NB4 (cell line): ENCODE measurements at regions not wholly inside any gene's neighbourhood (a gene's known extent, or its start where the extent isn't known, plus 50 kb on each side); places are given as distances from the start of the nearest gene placed in this dataset.

ENCODE experiments used
- DNase-seq: peaks from one replicate; pipeline ENCODE4 v3.0.0; 2010; ENCODE audit warnings: low read depth
- H3K4me3 ChIP-seq: one replicate; pipeline ENCODE4 v1.5.1; 2011; ENCODE audit warnings: mild to moderate bottlenecking, low read depth, low read length, moderate library complexity
- MYC ChIP-seq: IDR thresholded peaks from 2 replicates; pipeline ENCODE4 v1.6.1; 2011; ENCODE audit warnings: low read depth, low read length
- POLR2A ChIP-seq: IDR thresholded peaks from 2 replicates; pipeline ENCODE4 v1.6.1; 2011; ENCODE audit warnings: mild to moderate bottlenecking; ENCODE audit not compliant: insufficient read length; ENCODE audit errors: extremely low read depth
- TF ChIP-seq, protein P1 (sequence below): IDR thresholded peaks from one replicate; pipeline ENCODE4 v1.5.1; 2012; ENCODE audit warnings: low read depth, low read length
- TF ChIP-seq, protein P2 (sequence below): IDR thresholded peaks from 2 replicates; pipeline ENCODE4 v1.6.1; 2011; ENCODE audit warnings: low read depth, low read length

DNA sequence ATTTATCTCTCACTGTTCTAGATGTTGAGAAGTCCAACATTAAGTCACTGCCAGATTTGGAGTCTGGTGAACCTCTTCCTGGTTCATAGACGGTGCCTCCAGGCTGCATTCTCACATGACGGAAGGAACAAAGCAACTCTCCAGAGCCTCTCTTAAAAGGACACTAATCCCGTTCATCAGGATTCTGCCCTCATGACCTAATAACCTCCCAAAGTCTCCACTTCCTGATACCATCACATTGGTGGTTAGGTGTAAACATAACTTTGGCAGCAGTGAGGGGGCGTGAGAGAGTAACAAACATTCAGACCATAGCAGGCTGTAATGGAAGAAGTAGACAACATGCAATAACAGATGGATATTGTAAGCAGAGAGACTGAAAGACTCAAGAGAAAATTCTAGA, 388.6 kb downstream of the PDHA2 start:
- TF ChIP-seq POLR2A (no peak), MYC (no peak)
- TF ChIP-seq, protein P1, sequence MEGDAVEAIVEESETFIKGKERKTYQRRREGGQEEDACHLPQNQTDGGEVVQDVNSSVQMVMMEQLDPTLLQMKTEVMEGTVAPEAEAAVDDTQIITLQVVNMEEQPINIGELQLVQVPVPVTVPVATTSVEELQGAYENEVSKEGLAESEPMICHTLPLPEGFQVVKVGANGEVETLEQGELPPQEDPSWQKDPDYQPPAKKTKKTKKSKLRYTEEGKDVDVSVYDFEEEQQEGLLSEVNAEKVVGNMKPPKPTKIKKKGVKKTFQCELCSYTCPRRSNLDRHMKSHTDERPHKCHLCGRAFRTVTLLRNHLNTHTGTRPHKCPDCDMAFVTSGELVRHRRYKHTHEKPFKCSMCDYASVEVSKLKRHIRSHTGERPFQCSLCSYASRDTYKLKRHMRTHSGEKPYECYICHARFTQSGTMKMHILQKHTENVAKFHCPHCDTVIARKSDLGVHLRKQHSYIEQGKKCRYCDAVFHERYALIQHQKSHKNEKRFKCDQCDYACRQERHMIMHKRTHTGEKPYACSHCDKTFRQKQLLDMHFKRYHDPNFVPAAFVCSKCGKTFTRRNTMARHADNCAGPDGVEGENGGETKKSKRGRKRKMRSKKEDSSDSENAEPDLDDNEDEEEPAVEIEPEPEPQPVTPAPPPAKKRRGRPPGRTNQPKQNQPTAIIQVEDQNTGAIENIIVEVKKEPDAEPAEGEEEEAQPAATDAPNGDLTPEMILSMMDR: no peak
- TF ChIP-seq, protein P2, sequence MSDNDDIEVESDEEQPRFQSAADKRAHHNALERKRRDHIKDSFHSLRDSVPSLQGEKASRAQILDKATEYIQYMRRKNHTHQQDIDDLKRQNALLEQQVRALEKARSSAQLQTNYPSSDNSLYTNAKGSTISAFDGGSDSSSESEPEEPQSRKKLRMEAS: no peak
- no peak for DNase-seq

DNA sequence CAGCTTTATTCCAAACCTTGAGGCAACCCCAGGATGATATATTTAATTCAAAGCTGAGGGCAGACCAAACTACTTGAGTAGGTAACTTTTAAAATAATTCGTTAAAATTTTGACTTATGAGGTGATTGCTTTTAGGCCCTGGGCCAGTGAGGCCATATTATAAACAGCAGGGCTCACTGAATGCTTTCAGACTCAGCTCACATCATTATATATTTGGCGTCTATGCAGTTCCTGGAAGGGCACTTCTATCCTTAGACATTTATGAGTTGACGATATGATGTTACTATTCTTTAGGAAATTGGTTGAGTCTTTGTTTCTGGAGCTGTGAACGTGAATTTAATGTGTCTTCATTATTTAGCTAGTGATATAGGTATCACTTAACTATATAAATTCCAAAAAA, 400.1 kb downstream of the PDHA2 start:
- no peak for TF ChIP-seq POLR2A
- TF ChIP-seq, protein P2: no peak
- TF ChIP-seq, protein P1: no peak
- TF ChIP-seq MYC: no peak
- H3K4me3 ChIP-seq: no peak overlapping the region
- DNase-seq: no peak

More for the DNA sequence above, 388.6 kb downstream of the PDHA2 start:
- H3K4me3 ChIP-seq: no peak overlapping the region

DNA sequence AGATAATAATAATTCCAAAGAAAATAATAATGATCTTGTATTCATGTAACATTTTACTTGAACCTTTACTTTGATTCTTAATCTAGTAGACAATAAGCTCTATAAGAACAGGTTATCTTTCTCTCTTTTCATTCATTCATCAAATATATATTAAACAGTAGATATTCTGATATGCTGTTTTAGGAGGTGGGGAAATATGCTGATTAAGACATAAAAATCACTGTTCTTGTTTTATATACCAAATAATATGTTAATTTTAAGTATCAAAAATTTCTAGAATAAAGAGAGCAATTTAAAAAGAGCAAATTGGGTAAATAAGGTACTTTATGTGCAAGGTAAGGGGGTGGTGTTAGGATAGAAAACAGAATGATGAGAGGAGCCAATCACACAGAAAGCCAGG, 401.9 kb downstream of the PDHA2 start:
- TF ChIP-seq POLR2A (no peak), MYC (no peak)
- TF ChIP-seq, protein P1: no peak
- TF ChIP-seq, protein P2: no peak

DNA sequence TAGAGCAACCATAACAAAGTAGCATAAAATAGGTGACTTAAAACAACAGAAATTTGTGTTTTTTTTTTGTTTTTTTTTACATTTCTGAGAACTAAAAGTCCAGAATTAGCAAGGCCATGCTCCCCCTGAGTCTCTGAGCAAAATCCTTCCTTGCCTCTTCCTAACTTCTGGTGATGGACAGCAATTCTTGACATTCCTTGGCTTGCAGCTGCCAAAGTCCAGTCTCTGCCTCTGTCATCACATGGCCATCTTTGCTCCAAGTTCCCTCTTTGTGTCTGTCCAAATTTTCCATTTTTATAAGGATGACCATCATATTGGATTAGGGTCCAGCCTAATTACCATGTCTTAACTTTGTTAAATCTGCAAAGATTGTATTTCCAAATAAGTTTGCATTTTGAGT, 407.2 kb downstream of the PDHA2 start:
- H3K4me3 ChIP-seq: no peak overlapping the region
- TF ChIP-seq, protein P2: no peak
- TF ChIP-seq, protein P1: no peak
- TF ChIP-seq MYC (no peak), POLR2A (no peak)
- no peak for DNase-seq

More for the DNA sequence above, 401.9 kb downstream of the PDHA2 start:
- no peak for DNase-seq
- H3K4me3 ChIP-seq: no peak overlapping the region

DNA sequence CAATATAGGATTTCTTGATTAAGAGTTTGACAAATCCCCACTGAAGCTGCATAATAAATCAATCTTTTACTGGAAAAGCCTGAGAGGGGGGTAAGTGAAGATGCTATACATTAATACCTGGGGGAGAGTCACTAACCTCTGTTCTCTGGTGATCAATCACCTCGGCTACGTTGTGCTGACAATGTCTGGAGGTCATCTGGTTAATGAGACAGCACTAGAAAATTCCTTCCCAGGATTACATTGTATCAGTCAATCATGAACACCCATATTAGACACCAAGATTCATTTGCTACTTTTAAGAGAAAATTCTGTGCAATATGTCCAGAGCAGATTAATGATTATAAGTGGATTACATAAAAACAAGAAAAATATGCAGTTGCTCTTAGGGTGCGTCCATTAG, 408.3 kb downstream of the PDHA2 start:
- DNase-seq: no peak
- H3K4me3 ChIP-seq: no peak overlapping the region
- TF ChIP-seq MYC: no peak
- no peak for TF ChIP-seq POLR2A
- TF ChIP-seq, protein P1: no peak
- TF ChIP-seq, protein P2: no peak
